ENCODE measurements at regions not wholly inside any gene's neighbourhood (a gene's known extent, or its start where the extent isn't known, plus 50 kb on each side); places are given as distances from the start of the nearest gene placed in this dataset.

DNA sequence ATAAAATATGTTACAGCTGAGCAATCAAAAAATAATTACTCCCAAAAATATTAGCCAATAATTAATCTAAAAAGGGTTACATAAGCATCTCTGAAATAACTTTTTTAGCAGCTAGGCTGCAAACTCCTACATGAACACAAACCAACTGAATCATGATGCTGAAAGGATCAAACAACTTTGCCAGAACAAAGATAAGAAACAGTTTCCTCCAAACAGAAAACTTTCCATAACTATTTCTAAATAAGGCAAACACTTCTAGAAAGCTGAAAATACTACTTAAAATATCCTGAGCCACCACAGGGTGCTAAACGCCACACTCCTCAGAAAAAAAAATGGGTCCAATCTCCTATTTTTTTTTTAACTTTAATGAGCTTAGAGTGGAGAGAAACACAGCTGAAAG, 68.6 kb upstream of the ARHGAP32 start:
- no peaks in the 10 kb centered on the region for H3K27me3 Mint-ChIP-seq
- no peaks in the 10 kb centered on the region for H3K4me1 Mint-ChIP-seq
- no peaks in the 10 kb centered on the region for H3K9me3 Mint-ChIP-seq
- peaks cover 2% of the 10 kb centered on the region for H3K36me3 Mint-ChIP-seq
- H3K4me3 Mint-ChIP-seq = no peak overlapping the region
- no peak overlapping the region for H3K27ac Mint-ChIP-seq

DNA sequence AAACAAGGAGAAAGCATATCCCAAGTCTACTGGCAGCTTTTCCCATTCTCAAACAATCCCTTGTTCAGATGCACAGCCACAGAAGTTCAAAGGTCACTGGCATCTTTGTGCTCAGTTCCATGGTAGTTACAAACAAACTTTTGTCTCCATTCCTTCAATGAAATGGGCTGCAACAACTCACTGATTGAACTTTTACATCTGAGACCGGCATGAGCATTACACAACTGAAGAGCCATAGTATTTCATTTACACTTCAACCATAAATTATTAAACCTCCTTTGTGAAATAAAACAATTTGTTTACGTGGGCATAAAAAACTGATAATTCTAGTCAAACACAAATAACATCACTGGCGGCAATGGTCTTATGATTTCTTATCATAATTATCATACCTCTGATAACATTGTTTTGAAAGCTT, 67.8 kb upstream of the ARHGAP32 start:
- Mint-ChIP-seq H3K4me3 (no peak overlapping the region), H3K27me3 (no peaks in the 10 kb centered on the region), H3K9me3 (no peaks in the 10 kb centered on the region), H3K27ac (no peak overlapping the region), H3K36me3 (peaks cover 2% of the 10 kb centered on the region), H3K4me1 (no peaks in the 10 kb centered on the region)

DNA sequence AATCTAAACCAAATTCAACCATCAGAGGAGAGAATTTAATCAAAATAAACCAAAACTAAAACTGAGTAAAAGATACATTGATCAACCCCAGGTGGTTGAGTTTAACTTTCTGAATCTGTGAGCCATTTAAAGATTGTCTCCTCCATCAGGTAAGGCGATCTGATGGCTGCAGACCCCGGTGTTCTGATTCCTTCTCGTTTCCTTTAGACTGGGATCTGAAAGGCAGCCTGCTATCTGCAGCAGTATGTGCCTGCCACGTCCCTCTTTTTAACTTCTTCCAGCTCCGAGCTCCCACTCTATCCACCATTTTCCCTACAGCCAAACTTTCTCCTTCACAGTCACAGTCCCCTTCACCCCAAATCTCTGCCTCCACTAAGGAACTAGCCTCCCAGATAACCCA, 66.1 kb upstream of the ARHGAP32 start:
- Mint-ChIP-seq H3K27ac (no peak overlapping the region), H3K9me3 (no peaks in the 10 kb centered on the region), H3K4me3 (no peak overlapping the region), H3K27me3 (no peaks in the 10 kb centered on the region), H3K36me3 (peaks cover 2% of the 10 kb centered on the region), H3K4me1 (no peaks in the 10 kb centered on the region)

DNA sequence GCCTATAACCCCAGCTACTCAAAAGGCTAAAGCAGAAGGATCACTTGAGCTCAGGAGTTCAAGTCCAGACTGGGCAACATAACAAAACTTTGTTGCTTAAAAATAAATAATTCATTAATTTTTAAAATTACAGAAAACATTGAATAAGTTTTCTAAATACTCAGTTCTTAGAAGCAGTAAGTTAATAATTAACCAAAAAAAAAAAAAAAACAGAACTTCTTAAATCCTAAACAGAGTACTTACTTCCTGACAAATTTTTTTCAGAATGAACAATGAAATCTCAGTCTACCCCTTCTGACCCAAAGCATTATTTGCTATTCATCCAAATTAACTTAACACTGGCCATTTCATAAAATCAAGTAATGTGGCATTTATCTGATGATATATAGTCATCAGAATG, 65.4 kb upstream of the ARHGAP32 start:
- Mint-ChIP-seq H3K9me3 (no peaks in the 10 kb centered on the region), H3K27ac (no peak overlapping the region), H3K4me1 (no peaks in the 10 kb centered on the region), H3K36me3 (no peaks in the 10 kb centered on the region), H3K27me3 (no peaks in the 10 kb centered on the region), H3K4me3 (no peak overlapping the region)

DNA sequence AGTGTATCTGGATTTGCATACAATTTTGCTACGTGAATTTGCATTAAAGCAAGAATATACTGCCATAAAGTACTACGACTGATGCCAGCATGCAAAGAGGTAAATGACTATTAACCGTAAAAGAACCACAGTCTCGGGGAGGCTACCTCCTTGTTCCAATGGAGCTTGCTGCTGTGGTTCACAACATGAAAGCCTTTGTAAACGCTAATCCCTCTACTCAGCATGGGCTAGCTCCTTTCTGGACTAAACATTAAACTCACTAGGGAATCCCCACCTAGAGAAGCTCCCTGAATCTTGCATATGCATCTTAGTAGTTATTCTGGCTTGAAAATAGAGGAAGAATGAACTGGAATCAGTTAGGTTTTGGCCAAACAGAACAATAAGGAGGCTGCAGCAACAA, 60.5 kb upstream of the ARHGAP32 start:
- no peak overlapping the region for H3K4me3 Mint-ChIP-seq
- peak overlapping the region; percentile 56 for H3K27ac Mint-ChIP-seq
- H3K36me3 Mint-ChIP-seq = no peaks in the 10 kb centered on the region
- peaks cover 5% of the 10 kb centered on the region for H3K4me1 Mint-ChIP-seq
- no peaks in the 10 kb centered on the region for H3K9me3 Mint-ChIP-seq
- H3K27me3 Mint-ChIP-seq = no peaks in the 10 kb centered on the region

DNA sequence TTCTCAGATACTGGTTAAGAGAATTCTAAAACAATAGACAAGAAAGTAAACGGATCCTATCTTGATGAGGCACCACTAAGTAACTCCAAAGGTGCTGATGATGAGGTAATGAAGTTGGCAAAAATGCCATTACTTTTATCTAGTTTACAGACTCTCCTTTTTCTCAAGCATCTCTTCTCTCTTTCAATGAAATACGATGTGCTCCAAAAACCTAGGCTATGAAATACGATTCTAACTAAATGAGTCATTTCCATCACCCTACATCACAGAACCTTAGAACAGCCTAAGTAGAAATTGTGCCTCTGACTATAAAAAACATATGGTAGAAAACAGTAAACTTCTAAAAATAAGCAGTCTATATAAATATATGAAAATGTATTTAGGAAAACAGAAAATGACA, 58.9 kb upstream of the ARHGAP32 start:
- Mint-ChIP-seq H3K27me3 (no peaks in the 10 kb centered on the region), H3K9me3 (no peaks in the 10 kb centered on the region), H3K4me3 (no peak overlapping the region), H3K4me1 (peaks cover 17% of the 10 kb centered on the region), H3K27ac (no peak overlapping the region), H3K36me3 (no peaks in the 10 kb centered on the region)

DNA sequence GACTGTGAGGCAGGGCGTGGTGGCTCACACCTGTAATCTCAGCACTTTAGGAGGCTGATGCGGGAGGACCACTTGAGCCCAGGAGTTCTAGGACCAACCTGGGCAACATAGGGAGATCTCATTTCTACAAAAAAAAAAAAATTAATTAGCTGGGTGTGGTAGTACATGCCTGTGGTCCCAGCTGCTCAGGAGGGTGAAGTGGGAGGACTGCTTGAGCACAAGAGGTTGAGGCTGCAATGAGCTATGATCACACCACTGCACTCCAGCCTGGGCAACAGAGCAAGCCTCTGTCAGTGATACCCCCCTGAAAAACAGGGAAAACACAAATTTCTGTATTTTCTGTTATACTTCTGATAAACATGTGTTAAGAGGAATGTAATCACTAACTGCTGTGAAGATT, 57.8 kb upstream of the ARHGAP32 start:
- Mint-ChIP-seq H3K36me3 (no peaks in the 10 kb centered on the region), H3K4me3 (no peak overlapping the region), H3K4me1 (peaks cover 17% of the 10 kb centered on the region), H3K27ac (no peak overlapping the region), H3K27me3 (no peaks in the 10 kb centered on the region), H3K9me3 (no peaks in the 10 kb centered on the region)

DNA sequence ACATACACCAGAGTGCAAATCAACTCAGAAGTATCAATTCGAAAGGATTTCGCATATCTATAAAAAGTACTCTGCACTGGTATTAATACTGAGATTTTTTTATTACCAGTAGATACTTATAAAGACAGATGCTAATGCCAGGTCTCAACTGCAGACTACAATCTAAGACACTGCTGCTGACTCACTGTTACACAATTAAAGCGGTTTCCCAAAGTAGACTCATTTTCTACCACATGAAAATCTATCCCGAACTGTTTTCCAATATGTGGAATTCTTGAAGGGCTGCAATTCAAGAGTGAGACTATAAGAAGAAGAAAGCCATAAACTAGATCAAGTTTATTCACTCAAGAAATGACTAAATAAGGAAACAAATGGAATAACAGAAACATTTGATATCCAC, 57.2 kb upstream of the ARHGAP32 start:
- no peaks in the 10 kb centered on the region for H3K36me3 Mint-ChIP-seq
- no peak overlapping the region for H3K27ac Mint-ChIP-seq
- H3K27me3 Mint-ChIP-seq = no peaks in the 10 kb centered on the region
- no peak overlapping the region for H3K4me3 Mint-ChIP-seq
- H3K4me1 Mint-ChIP-seq = peaks cover 17% of the 10 kb centered on the region
- H3K9me3 Mint-ChIP-seq = no peaks in the 10 kb centered on the region

DNA sequence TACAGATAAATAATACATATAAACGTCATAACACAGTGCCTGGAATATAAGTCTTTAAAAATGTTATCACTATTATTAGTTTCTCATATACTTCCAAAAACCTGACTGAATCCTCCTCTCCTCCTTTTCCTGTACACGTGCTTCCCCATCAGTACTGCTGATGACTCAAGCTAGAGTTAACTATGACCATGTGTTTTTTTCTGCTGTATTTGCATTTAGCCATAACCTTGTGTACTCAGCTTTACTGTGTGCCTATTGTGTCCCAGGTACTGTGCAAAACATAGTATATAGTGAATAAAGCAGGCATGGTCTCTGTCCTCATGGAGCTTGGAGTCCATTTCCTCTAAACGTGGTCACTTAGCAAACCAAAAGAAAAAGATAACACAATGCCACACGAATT, 56.5 kb upstream of the ARHGAP32 start:
- H3K9me3 Mint-ChIP-seq = no peaks in the 10 kb centered on the region
- H3K4me1 Mint-ChIP-seq = peaks cover 17% of the 10 kb centered on the region
- H3K4me3 Mint-ChIP-seq = no peak overlapping the region
- H3K27ac Mint-ChIP-seq = no peak overlapping the region
- H3K27me3 Mint-ChIP-seq = no peaks in the 10 kb centered on the region
- H3K36me3 Mint-ChIP-seq = no peaks in the 10 kb centered on the region

DNA sequence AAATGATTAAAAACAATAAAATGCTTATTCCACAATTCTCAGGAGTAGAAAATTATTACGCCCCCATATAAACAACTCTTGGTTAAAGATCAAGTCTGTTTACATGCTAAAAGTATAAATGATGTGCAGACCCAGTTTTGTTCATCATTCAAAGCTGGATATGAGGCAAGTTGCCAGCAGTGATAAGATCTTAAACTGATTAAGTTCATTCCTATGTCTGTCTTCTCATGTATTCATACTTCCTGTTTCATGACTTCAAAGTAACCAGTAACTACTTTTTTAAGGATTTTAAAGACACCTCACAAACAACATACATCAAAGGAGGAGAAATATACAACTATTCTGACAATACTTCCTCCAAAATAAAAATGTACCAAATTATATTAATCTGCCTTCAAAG, 55.0 kb upstream of the ARHGAP32 start:
- H3K36me3 Mint-ChIP-seq = peaks cover 4% of the 10 kb centered on the region
- H3K27me3 Mint-ChIP-seq = no peaks in the 10 kb centered on the region
- no peak overlapping the region for H3K27ac Mint-ChIP-seq
- H3K4me3 Mint-ChIP-seq = no peak overlapping the region
- peaks cover 17% of the 10 kb centered on the region for H3K4me1 Mint-ChIP-seq
- no peaks in the 10 kb centered on the region for H3K9me3 Mint-ChIP-seq

DNA sequence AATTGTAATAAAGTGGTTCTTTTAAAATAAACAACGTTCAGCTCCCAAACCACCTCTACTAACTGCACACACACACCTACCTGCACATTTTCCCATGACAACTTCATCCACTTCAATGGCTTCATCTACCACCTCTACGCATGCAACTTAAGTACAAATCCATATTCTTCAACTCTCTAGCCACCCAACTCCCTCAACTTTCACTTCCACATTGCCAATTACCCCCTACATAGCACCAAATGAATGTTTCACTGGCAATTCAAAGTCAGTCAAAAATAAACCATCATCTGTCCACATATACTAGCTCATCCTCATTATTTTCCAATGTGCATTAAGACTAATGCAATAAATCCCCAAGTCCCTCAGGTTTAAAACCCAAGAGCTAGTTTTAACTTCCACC, 50.7 kb upstream of the ARHGAP32 start:
- peaks cover 12% of the 10 kb centered on the region for H3K4me1 Mint-ChIP-seq
- no peak overlapping the region for H3K4me3 Mint-ChIP-seq
- H3K27ac Mint-ChIP-seq = no peak overlapping the region
- no peaks in the 10 kb centered on the region for H3K9me3 Mint-ChIP-seq
- H3K36me3 Mint-ChIP-seq = peaks cover 4% of the 10 kb centered on the region
- H3K27me3 Mint-ChIP-seq = no peaks in the 10 kb centered on the region

Measured in activated naive CD4-positive, alpha-beta T cell treated with anti-CD3 and anti-CD28 coated beads, Interleukin-2, amount 50 U/mL, for 24 hours (primary cell).